ENCODE measurements at regions not wholly inside any gene's neighbourhood (a gene's known extent, or its start where the extent isn't known, plus 50 kb on each side); places are given as distances from the start of the nearest gene placed in this dataset.

- Histone ChIP-seq H3K9me3 (no peaks in the 10 kb centered on the region), H3K27ac (no peak overlapping the region), H3K4me3 (no peak overlapping the region), H3K4me1 (no peaks in the 10 kb centered on the region), H3K36me3 (no peaks in the 10 kb centered on the region), H3K27me3 (no peaks in the 10 kb centered on the region)
- intact Hi-C loops (cut with DNase I; ENCODE audit: low total_unique reads) = no loop called here
- DNase-seq = no peak
- no peak for TF ChIP-seq CTCF (IDR thresholded peaks at IDR 0.05)
Measured at GRCh38 chr10:8182806-8183205, 128.3 kb downstream of the GATA3 start.

- no peaks in the 10 kb centered on the region for H3K27me3 ChIP-seq
- no peaks in the 10 kb centered on the region for H3K36me3 ChIP-seq
- TF ChIP-seq CTCF (IDR thresholded peaks at IDR 0.05) = no peak
- intact Hi-C loops (cut with DNase I; ENCODE audit: low total_unique reads) = no loop called here
- H3K9me3 ChIP-seq = no peaks in the 10 kb centered on the region
- no peaks in the 10 kb centered on the region for H3K4me1 ChIP-seq
- DNase-seq = no peak
- H3K4me3 ChIP-seq = no peak overlapping the region
- no peak overlapping the region for H3K27ac ChIP-seq
Measured at GRCh38 chr10:8183241-8183704, 128.8 kb downstream of the GATA3 start.

GRCh38 chr10:8187171-8187666 lies 132.7 kb downstream of the GATA3 start:
- H3K9me3 ChIP-seq = no peaks in the 10 kb centered on the region
- TF ChIP-seq CTCF (IDR thresholded peaks at IDR 0.05) = no peak
- no peaks in the 10 kb centered on the region for H3K4me1 ChIP-seq
- no peak for DNase-seq
- no peak overlapping the region for H3K27ac ChIP-seq
- H3K27me3 ChIP-seq = no peaks in the 10 kb centered on the region
- intact Hi-C loops (cut with DNase I; ENCODE audit: low total_unique reads) = no loop called here
- no peak overlapping the region for H3K4me3 ChIP-seq
- H3K36me3 ChIP-seq = no peaks in the 10 kb centered on the region

- Histone ChIP-seq H3K27ac (no peak overlapping the region), H3K36me3 (no peaks in the 10 kb centered on the region), H3K27me3 (no peaks in the 10 kb centered on the region), H3K9me3 (no peaks in the 10 kb centered on the region), H3K4me1 (no peaks in the 10 kb centered on the region), H3K4me3 (no peak overlapping the region)
- no peak for DNase-seq
- TF ChIP-seq CTCF (IDR thresholded peaks at IDR 0.05) = no peak
- intact Hi-C loops (cut with DNase I; ENCODE audit: low total_unique reads) = no loop called here
Measured at GRCh38 chr10:8189458-8189857, 135.0 kb downstream of the GATA3 start.

- no peak for DNase-seq
- Histone ChIP-seq H3K27ac (no peak overlapping the region), H3K27me3 (no peaks in the 10 kb centered on the region), H3K4me3 (no peak overlapping the region), H3K36me3 (no peaks in the 10 kb centered on the region), H3K4me1 (no peaks in the 10 kb centered on the region), H3K9me3 (no peaks in the 10 kb centered on the region)
- intact Hi-C loops (cut with DNase I; ENCODE audit: low total_unique reads) = no loop called here
- no peak for TF ChIP-seq CTCF (IDR thresholded peaks at IDR 0.05)
Measured at GRCh38 chr10:8192301-8192700, 137.8 kb downstream of the GATA3 start.

GRCh38 chr10:8193546-8193945 lies 139.1 kb downstream of the GATA3 start:
- no peak overlapping the region for H3K27ac ChIP-seq
- H3K9me3 ChIP-seq = no peaks in the 10 kb centered on the region
- H3K4me1 ChIP-seq = no peaks in the 10 kb centered on the region
- no peak for DNase-seq
- intact Hi-C loops (cut with DNase I; ENCODE audit: low total_unique reads) = no loop called here
- no peak for TF ChIP-seq CTCF (IDR thresholded peaks at IDR 0.05)
- H3K36me3 ChIP-seq = no peaks in the 10 kb centered on the region
- H3K27me3 ChIP-seq = no peaks in the 10 kb centered on the region
- no peak overlapping the region for H3K4me3 ChIP-seq

Measured in tibial artery (tissue), 4 donors.